ENCODE measurements at regions not wholly inside any gene's neighbourhood (a gene's known extent, or its start where the extent isn't known, plus 50 kb on each side); places are given as distances from the start of the nearest gene placed in this dataset.

GRCh38 chr3:41116851-41117250, 82.5 kb upstream of the CTNNB1 start:
- DNase-seq, result peak; percentile 79

- no peak for DNase-seq
Observed at GRCh38 chr3:41117398-41117870, 81.9 kb upstream of the CTNNB1 start.

- peak; percentile 11 for DNase-seq
Observed at GRCh38 chr3:41118461-41119390, 80.6 kb upstream of the CTNNB1 start.

- peak; percentile 45 for DNase-seq
Observed at GRCh38 chr3:41120460-41120859, 78.8 kb upstream of the CTNNB1 start.

GRCh38 chr3:41125258-41125657, 74.0 kb upstream of the CTNNB1 start:
- no peak for DNase-seq

GRCh38 chr3:41126472-41126871, 72.8 kb upstream of the CTNNB1 start:
- DNase-seq, result no peak

GRCh38 chr3:41126961-41127360, 72.3 kb upstream of the CTNNB1 start:
- no peak for DNase-seq

- no peak for DNase-seq
Observed at GRCh38 chr3:41127414-41127813, 71.9 kb upstream of the CTNNB1 start.

- no peak for DNase-seq
Observed at GRCh38 chr3:41129731-41130130, 69.6 kb upstream of the CTNNB1 start.

- DNase-seq, result no peak
Observed at GRCh38 chr3:41131224-41131623, 68.1 kb upstream of the CTNNB1 start.

- DNase-seq, result no peak
Observed at GRCh38 chr3:41137686-41138111, 61.6 kb upstream of the CTNNB1 start.

- DNase-seq, result peak; percentile 8
Observed at GRCh38 chr3:41138146-41138545, 61.2 kb upstream of the CTNNB1 start.

- no peak for DNase-seq
Observed at GRCh38 chr3:41138601-41139000, 60.7 kb upstream of the CTNNB1 start.

- no peak for DNase-seq
Observed at GRCh38 chr3:41140242-41140641, 59.1 kb upstream of the CTNNB1 start.

GRCh38 chr3:41141433-41142167, 57.7 kb upstream of the CTNNB1 start:
- no peak for DNase-seq

GRCh38 chr3:41143421-41144031, 55.8 kb upstream of the CTNNB1 start:
- no peak for DNase-seq

GRCh38 chr3:41144631-41145030, 54.7 kb upstream of the CTNNB1 start:
- no peak for DNase-seq

GRCh38 chr3:41148478-41148877, 50.8 kb upstream of the CTNNB1 start:
- no peak for DNase-seq

GRCh38 chr3:41148901-41149300, 50.4 kb upstream of the CTNNB1 start:
- DNase-seq, result no peak

Measured in NCI-H82 (cell line).